ENCODE measurements at regions not wholly inside any gene's neighbourhood (a gene's known extent, or its start where the extent isn't known, plus 50 kb on each side); places are given as distances from the start of the nearest gene placed in this dataset.
A peak's percentile ranks its signal among the peaks of the same experiment; 100 is the strongest.

DNA sequence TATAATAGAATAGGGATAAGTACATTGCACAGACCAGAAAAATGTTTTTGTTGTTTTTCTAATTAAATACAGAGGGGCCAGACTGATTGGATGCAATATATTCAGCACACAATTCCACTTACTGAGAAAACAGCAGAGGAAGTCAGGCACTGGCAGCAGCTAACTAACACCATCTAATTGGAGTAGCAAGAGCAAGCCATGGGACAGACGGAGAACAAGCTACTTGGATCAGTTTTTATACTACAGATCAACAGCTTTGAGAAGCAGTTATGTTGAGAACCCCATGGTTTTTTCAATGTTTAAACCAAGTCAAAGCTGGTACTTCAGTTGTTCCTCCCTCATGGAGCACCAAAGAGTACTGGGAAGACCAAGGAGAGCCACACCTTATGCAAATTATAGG lies 1249.4 kb downstream of the LRFN5 start:
- no peaks in the 10 kb centered on the region for H3K27me3 ChIP-seq (ENCODE audit: insufficient read depth, low read length)
- no peaks in the 10 kb centered on the region for H3K36me3 ChIP-seq (ENCODE audit: control insufficient read depth in 1 of 2, insufficient read depth in 2 of 2, low read length in 2 of 2)
- H2AK5ac ChIP-seq (ENCODE audit: low read length), result no peak overlapping the region
- no peak overlapping the region for H3K4me2 ChIP-seq (ENCODE audit: low read length)
- no peak overlapping the region for H3K14ac ChIP-seq (ENCODE audit: low read length)
- H4K8ac ChIP-seq (ENCODE audit: low read depth, low read length), result no peak overlapping the region
- no peak overlapping the region for H4K12ac ChIP-seq (ENCODE audit: low read depth, low read length)
- no peaks in the 10 kb centered on the region for H3K4me1 ChIP-seq (ENCODE audit: control insufficient read depth in 1 of 2, insufficient read depth in 2 of 2, low read length in 2 of 2)
- H2BK12ac ChIP-seq (ENCODE audit: low read length), result no peak overlapping the region
- no peaks in the 10 kb centered on the region for H3K79me2 ChIP-seq (ENCODE audit: control insufficient read depth, insufficient read depth, low read length, poor library complexity)
- H3K9ac ChIP-seq (ENCODE audit: low read length), result no peak overlapping the region
- H3K4me3 ChIP-seq (ENCODE audit: low read depth, low read length), result no peak overlapping the region
- no peak overlapping the region for H3K27ac ChIP-seq (ENCODE audit: low read depth, low read length)
- no peak overlapping the region for H2AFZ ChIP-seq (ENCODE audit: insufficient read depth, low read length, poor library complexity)
- H3K23ac ChIP-seq (ENCODE audit: low read length), result no peak overlapping the region
- no CpG with 5 or more reads among the region's 1 CpG for WGBS (ENCODE audit: extremely low coverage, insufficient coverage, insufficient read length)
- no peak overlapping the region for H2BK120ac ChIP-seq (ENCODE audit: insufficient read depth, low read length, poor library complexity)
- no peak overlapping the region for H2BK5ac ChIP-seq (ENCODE audit: low read depth, low read length, poor library complexity)
- no peak for DNase-seq
- H3K4ac ChIP-seq (ENCODE audit: low read depth, low read length), result no peak overlapping the region
- no peak overlapping the region for H3K18ac ChIP-seq (ENCODE audit: low read length)
- H4K91ac ChIP-seq (ENCODE audit: low read depth, low read length), result no peak overlapping the region
- no peaks in the 10 kb centered on the region for H3K9me3 ChIP-seq (ENCODE audit: insufficient read depth, low read depth, low read length)
- H3K79me1 ChIP-seq (ENCODE audit: low read length), result no peaks in the 10 kb centered on the region

DNA sequence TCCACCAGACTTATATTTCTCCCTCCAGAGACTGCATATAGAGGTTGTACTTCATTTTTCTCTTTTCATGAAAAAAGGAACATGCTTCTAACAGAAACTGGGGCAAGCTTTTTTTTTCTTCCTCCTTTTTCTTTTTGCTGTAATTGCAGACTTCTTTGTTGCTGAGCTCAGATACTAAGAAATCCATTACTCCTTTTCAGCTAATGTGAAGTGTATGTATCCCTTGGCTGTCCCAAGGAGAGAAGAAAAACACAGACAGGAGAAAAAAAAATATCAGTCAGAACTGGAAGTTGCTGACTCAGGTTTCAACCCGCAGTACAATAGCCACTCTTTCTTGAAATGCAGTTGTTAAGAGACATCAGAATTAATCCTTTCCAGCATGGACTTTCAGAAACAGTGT lies 1248.4 kb downstream of the LRFN5 start:
- no peak overlapping the region for H3K27ac ChIP-seq (ENCODE audit: low read depth, low read length)
- H4K8ac ChIP-seq (ENCODE audit: low read depth, low read length), result no peak overlapping the region
- no peak overlapping the region for H3K4me2 ChIP-seq (ENCODE audit: low read length)
- H3K14ac ChIP-seq (ENCODE audit: low read length), result no peak overlapping the region
- WGBS (ENCODE audit: extremely low coverage, insufficient coverage, insufficient read length), result no CpG with 5 or more reads among the region's 1 CpG
- no peak overlapping the region for H3K4ac ChIP-seq (ENCODE audit: low read depth, low read length)
- H3K23ac ChIP-seq (ENCODE audit: low read length), result no peak overlapping the region
- H3K4me3 ChIP-seq (ENCODE audit: low read depth, low read length), result no peak overlapping the region
- H3K9ac ChIP-seq (ENCODE audit: low read length), result no peak overlapping the region
- H4K91ac ChIP-seq (ENCODE audit: low read depth, low read length), result no peak overlapping the region
- no peaks in the 10 kb centered on the region for H3K9me3 ChIP-seq (ENCODE audit: insufficient read depth, low read depth, low read length)
- no peaks in the 10 kb centered on the region for H3K27me3 ChIP-seq (ENCODE audit: insufficient read depth, low read length)
- no peak for DNase-seq
- no peak overlapping the region for H2BK120ac ChIP-seq (ENCODE audit: insufficient read depth, low read length, poor library complexity)
- H3K36me3 ChIP-seq (ENCODE audit: control insufficient read depth in 1 of 2, insufficient read depth in 2 of 2, low read length in 2 of 2), result no peaks in the 10 kb centered on the region
- H4K12ac ChIP-seq (ENCODE audit: low read depth, low read length), result no peak overlapping the region
- H2AK5ac ChIP-seq (ENCODE audit: low read length), result no peak overlapping the region
- no peak overlapping the region for H2BK12ac ChIP-seq (ENCODE audit: low read length)
- no peaks in the 10 kb centered on the region for H3K4me1 ChIP-seq (ENCODE audit: control insufficient read depth in 1 of 2, insufficient read depth in 2 of 2, low read length in 2 of 2)
- H3K18ac ChIP-seq (ENCODE audit: low read length), result no peak overlapping the region
- H2BK5ac ChIP-seq (ENCODE audit: low read depth, low read length, poor library complexity), result no peak overlapping the region
- no peaks in the 10 kb centered on the region for H3K79me1 ChIP-seq (ENCODE audit: low read length)
- H3K79me2 ChIP-seq (ENCODE audit: control insufficient read depth, insufficient read depth, low read length, poor library complexity), result no peaks in the 10 kb centered on the region
- no peak overlapping the region for H2AFZ ChIP-seq (ENCODE audit: insufficient read depth, low read length, poor library complexity)

DNA sequence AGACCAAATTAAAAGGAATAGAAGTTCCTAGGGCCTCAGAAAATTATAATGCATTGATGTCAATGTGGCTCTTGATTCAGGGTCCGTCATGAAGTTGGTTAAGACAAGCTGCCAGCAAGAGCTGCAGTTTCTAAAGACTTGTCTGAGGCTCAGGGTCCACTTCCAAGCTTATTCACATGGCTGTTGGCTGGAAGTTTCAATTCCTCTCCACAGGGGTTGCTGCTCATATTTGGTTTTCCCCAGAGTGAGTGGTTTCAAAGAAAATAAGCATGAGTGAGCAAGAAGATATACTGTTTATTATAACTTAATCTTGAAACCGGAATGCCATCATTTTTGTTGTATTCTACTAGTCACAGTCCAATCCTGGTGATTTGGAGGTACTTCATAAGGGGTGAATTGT lies 1247.4 kb downstream of the LRFN5 start:
- H3K79me2 ChIP-seq (ENCODE audit: control insufficient read depth, insufficient read depth, low read length, poor library complexity), result no peaks in the 10 kb centered on the region
- no peak overlapping the region for H4K8ac ChIP-seq (ENCODE audit: low read depth, low read length)
- H2BK5ac ChIP-seq (ENCODE audit: low read depth, low read length, poor library complexity), result no peak overlapping the region
- no peak overlapping the region for H3K4me3 ChIP-seq (ENCODE audit: low read depth, low read length)
- H2BK120ac ChIP-seq (ENCODE audit: insufficient read depth, low read length, poor library complexity), result no peak overlapping the region
- no peaks in the 10 kb centered on the region for H3K9me3 ChIP-seq (ENCODE audit: insufficient read depth, low read depth, low read length)
- no peaks in the 10 kb centered on the region for H3K4me1 ChIP-seq (ENCODE audit: control insufficient read depth in 1 of 2, insufficient read depth in 2 of 2, low read length in 2 of 2)
- H3K14ac ChIP-seq (ENCODE audit: low read length), result no peak overlapping the region
- no peak overlapping the region for H3K9ac ChIP-seq (ENCODE audit: low read length)
- H3K18ac ChIP-seq (ENCODE audit: low read length), result no peak overlapping the region
- no peak overlapping the region for H3K27ac ChIP-seq (ENCODE audit: low read depth, low read length)
- no peaks in the 10 kb centered on the region for H3K36me3 ChIP-seq (ENCODE audit: control insufficient read depth in 1 of 2, insufficient read depth in 2 of 2, low read length in 2 of 2)
- H3K23ac ChIP-seq (ENCODE audit: low read length), result no peak overlapping the region
- no peak overlapping the region for H4K12ac ChIP-seq (ENCODE audit: low read depth, low read length)
- H3K4ac ChIP-seq (ENCODE audit: low read depth, low read length), result no peak overlapping the region
- DNase-seq, result peak in 1 of 2 donors; percentile 2
- H2AK5ac ChIP-seq (ENCODE audit: low read length), result no peak overlapping the region
- H2BK12ac ChIP-seq (ENCODE audit: low read length), result no peak overlapping the region
- no peak overlapping the region for H3K4me2 ChIP-seq (ENCODE audit: low read length)
- H4K91ac ChIP-seq (ENCODE audit: low read depth, low read length), result no peak overlapping the region
- H2AFZ ChIP-seq (ENCODE audit: insufficient read depth, low read length, poor library complexity), result no peak overlapping the region
- no peaks in the 10 kb centered on the region for H3K79me1 ChIP-seq (ENCODE audit: low read length)
- no peaks in the 10 kb centered on the region for H3K27me3 ChIP-seq (ENCODE audit: insufficient read depth, low read length)
- WGBS (ENCODE audit: extremely low coverage, insufficient coverage, insufficient read length), result no CpG with 5 or more reads among the region's 2 CpGs

DNA sequence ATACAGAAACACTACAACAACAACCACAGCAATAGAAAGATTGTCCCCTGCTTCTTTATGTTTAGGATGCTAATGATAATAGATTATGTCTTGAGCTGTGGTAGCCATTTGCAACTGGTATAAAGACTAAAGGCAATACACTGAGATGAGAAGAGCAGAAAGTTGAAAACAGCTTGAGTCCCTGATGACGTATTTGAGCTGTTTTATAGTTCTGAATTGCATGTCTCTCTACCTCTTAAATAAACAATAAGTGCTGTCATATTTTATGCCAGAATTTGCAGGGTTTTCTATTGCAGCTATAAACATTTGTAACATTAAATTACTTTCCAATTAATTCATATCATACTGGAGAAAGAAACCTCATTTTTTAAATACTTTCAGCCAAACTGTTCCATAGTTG lies 1242.0 kb downstream of the LRFN5 start:
- no peak overlapping the region for H2BK120ac ChIP-seq (ENCODE audit: insufficient read depth, low read length, poor library complexity)
- H3K4me1 ChIP-seq (ENCODE audit: control insufficient read depth in 1 of 2, insufficient read depth in 2 of 2, low read length in 2 of 2), result no peaks in the 10 kb centered on the region
- no peak overlapping the region for H3K4ac ChIP-seq (ENCODE audit: low read depth, low read length)
- H3K4me2 ChIP-seq (ENCODE audit: low read length), result no peak overlapping the region
- H3K9me3 ChIP-seq (ENCODE audit: insufficient read depth, low read depth, low read length), result no peaks in the 10 kb centered on the region
- no peak overlapping the region for H3K14ac ChIP-seq (ENCODE audit: low read length)
- H4K12ac ChIP-seq (ENCODE audit: low read depth, low read length), result no peak overlapping the region
- no peak overlapping the region for H3K4me3 ChIP-seq (ENCODE audit: low read depth, low read length)
- H3K9ac ChIP-seq (ENCODE audit: low read length), result no peak overlapping the region
- H2BK12ac ChIP-seq (ENCODE audit: low read length), result no peak overlapping the region
- no peak overlapping the region for H4K8ac ChIP-seq (ENCODE audit: low read depth, low read length)
- H2AFZ ChIP-seq (ENCODE audit: insufficient read depth, low read length, poor library complexity), result no peak overlapping the region
- H3K23ac ChIP-seq (ENCODE audit: low read length), result no peak overlapping the region
- no peaks in the 10 kb centered on the region for H3K36me3 ChIP-seq (ENCODE audit: control insufficient read depth in 1 of 2, insufficient read depth in 2 of 2, low read length in 2 of 2)
- H3K79me2 ChIP-seq (ENCODE audit: control insufficient read depth, insufficient read depth, low read length, poor library complexity), result no peaks in the 10 kb centered on the region
- no peak overlapping the region for H3K18ac ChIP-seq (ENCODE audit: low read length)
- H2AK5ac ChIP-seq (ENCODE audit: low read length), result no peak overlapping the region
- no peaks in the 10 kb centered on the region for H3K27me3 ChIP-seq (ENCODE audit: insufficient read depth, low read length)
- H2BK5ac ChIP-seq (ENCODE audit: low read depth, low read length, poor library complexity), result no peak overlapping the region
- no peak for DNase-seq
- H3K27ac ChIP-seq (ENCODE audit: low read depth, low read length), result no peak overlapping the region
- no CpG with 5 or more reads among the region's 1 CpG for WGBS (ENCODE audit: extremely low coverage, insufficient coverage, insufficient read length)
- no peak overlapping the region for H4K91ac ChIP-seq (ENCODE audit: low read depth, low read length)
- no peaks in the 10 kb centered on the region for H3K79me1 ChIP-seq (ENCODE audit: low read length)

DNA sequence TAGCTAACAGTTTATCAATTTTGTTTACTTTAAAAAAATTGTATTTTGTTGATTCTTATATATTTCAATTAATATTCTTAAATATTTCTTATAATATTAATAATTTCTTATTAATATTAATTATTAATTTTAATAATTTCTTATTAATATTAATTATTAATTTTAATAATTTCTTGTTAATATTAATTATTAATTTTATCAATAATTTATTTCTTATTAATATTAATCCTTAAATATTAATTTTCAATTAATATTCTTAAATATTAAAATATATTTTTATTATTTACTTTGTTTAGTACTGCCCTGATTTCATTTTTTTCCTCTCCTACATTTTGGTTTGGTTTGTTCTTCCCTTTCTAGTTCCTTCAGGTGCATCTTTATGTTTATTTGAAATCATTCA lies 1208.1 kb downstream of the LRFN5 start:
- H3K14ac ChIP-seq (ENCODE audit: low read length), result no peak overlapping the region
- no peak overlapping the region for H3K27ac ChIP-seq (ENCODE audit: low read depth, low read length)
- no peaks in the 10 kb centered on the region for H3K4me1 ChIP-seq (ENCODE audit: control insufficient read depth in 1 of 2, insufficient read depth in 2 of 2, low read length in 2 of 2)
- no peak overlapping the region for H4K12ac ChIP-seq (ENCODE audit: low read depth, low read length)
- no peak overlapping the region for H3K9ac ChIP-seq (ENCODE audit: low read length)
- no peaks in the 10 kb centered on the region for H3K79me1 ChIP-seq (ENCODE audit: low read length)
- no peak overlapping the region for H3K23ac ChIP-seq (ENCODE audit: low read length)
- H4K91ac ChIP-seq (ENCODE audit: low read depth, low read length), result no peak overlapping the region
- no peaks in the 10 kb centered on the region for H3K27me3 ChIP-seq (ENCODE audit: insufficient read depth, low read length)
- no peak overlapping the region for H3K4me2 ChIP-seq (ENCODE audit: low read length)
- H3K4me3 ChIP-seq (ENCODE audit: low read depth, low read length), result no peak overlapping the region
- H3K4ac ChIP-seq (ENCODE audit: low read depth, low read length), result no peak overlapping the region
- no peaks in the 10 kb centered on the region for H3K9me3 ChIP-seq (ENCODE audit: insufficient read depth, low read depth, low read length)
- no peak overlapping the region for H2AK5ac ChIP-seq (ENCODE audit: low read length)
- H3K36me3 ChIP-seq (ENCODE audit: control insufficient read depth in 1 of 2, insufficient read depth in 2 of 2, low read length in 2 of 2), result no peaks in the 10 kb centered on the region
- no peak overlapping the region for H2BK120ac ChIP-seq (ENCODE audit: insufficient read depth, low read length, poor library complexity)
- H3K18ac ChIP-seq (ENCODE audit: low read length), result no peak overlapping the region
- no peaks in the 10 kb centered on the region for H3K79me2 ChIP-seq (ENCODE audit: control insufficient read depth, insufficient read depth, low read length, poor library complexity)
- no peak overlapping the region for H2BK12ac ChIP-seq (ENCODE audit: low read length)
- no peak overlapping the region for H2BK5ac ChIP-seq (ENCODE audit: low read depth, low read length, poor library complexity)
- DNase-seq, result no peak
- no peak overlapping the region for H4K8ac ChIP-seq (ENCODE audit: low read depth, low read length)
- no peak overlapping the region for H2AFZ ChIP-seq (ENCODE audit: insufficient read depth, low read length, poor library complexity)
